GM19438 (cell line): ENCODE measurements at regions not wholly inside any gene's neighbourhood (a gene's known extent, or its start where the extent isn't known, plus 50 kb on each side); places are given as distances from the start of the nearest gene placed in this dataset.
"Not testable (repeated sequence)": the region's sequence is repeated elsewhere in the genome, so short reads cannot be mapped to it uniquely, and the experiment has no call there.

Experiments used
- ATAC-seq: cut with Tn5 transposase; IDR thresholded peaks from one replicate; pipeline ENCODE4 v1.9.1; 2021; ENCODE audit warnings: low read depth; ENCODE audit not compliant: unreplicated experiment

DNA sequence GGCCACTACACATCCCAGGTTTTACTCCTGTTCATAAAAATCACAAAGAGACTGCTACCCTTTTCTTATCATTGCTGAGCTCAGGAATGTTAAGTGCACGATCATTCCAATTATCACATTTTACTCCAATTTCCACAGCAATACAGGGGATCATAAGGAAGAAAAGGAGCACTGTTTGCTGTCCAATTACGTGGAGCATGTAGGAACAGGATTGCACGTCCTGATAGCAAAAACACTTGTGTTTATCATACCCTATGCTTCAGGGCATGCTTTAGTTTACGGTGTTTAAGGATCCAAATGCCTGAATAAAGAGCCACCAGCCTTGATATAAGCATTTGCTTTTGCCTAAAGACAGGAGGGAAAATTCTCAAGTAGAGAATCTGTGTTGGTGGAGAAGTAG lies 155.4 kb upstream of the EGLN3 start:
- ATAC-seq, result no peak

DNA sequence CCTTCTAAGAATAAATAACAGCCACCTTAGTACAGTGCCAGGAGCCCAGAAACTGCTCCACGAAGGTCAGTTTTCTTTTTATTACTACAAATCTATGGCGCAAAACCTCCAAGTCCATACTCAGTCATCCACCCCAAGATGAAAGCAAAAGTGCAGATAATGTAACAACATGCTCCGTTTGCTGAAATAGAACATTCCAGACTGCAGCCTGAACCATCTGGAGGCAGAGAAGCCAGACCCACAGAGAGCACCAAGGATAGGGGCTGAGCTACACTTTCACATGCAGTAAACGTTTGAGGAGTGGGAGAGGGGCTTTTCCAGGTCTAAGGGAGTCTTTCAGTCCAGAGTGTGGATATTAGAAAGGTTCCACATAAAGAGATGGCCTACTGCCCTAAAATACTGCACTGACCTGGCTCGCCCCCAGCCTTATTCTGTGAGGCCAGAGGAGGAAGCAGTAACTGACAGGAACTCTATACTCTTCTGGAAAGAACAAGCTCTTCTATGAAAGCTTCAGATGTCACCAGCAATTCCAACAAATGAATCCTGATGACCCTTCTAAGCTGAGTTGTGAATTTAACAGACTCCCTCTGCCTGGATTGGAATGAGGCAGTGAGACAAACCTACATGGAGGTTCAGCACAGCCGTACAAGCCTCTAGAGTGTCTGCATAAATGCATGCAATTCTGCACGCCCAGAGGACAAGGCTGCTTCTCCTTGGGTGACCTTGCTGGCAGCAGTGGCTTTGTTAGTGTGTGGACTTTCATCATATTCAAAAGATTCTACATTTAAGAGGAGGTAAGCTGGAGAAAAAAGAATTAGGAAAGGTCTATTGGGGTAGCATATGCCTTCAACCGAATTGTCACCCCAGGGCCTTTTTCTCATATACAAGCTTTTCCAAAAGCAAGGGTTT lies 153.9 kb upstream of the EGLN3 start:
- no peak for ATAC-seq

DNA sequence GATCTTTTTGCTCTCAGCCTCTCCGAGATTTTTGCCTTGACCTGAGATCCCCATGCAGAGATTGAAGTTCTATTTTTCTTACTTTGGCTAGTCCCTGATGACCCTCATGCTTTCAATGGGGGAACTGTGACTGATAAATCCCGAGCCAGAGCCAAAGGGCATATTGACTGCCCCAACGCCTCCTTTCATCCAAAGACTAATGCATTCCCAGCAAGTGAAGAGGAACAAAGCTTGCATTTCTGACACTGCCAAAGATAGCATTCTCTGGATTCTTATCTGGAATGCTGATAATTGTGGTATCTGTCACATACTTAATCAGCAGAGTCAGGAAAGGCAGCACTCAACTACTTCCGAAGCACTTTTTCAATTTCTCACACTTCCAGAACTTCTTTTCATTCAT lies 152.3 kb upstream of the EGLN3 start:
- ATAC-seq, result no peak

DNA sequence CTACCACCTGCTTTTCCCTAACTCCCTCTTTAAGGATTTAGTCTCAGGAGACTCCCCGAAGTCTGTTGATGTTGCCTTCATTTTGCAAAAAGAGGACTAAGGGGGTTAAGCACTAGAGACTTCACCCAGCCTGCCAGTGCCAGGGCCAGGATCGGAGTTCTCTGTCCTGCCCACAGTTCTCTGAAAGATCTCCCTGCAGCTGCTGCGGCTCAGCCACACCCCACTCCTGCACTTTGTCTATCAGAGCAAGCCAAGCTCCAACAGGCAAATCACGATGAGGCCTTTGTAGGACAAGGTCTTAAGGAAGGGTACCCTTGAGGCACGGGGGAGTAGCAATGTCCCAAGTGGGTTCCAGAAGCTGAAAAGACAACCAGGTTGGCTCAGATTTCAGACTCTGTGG lies 148.8 kb upstream of the EGLN3 start:
- ATAC-seq, result no peak

DNA sequence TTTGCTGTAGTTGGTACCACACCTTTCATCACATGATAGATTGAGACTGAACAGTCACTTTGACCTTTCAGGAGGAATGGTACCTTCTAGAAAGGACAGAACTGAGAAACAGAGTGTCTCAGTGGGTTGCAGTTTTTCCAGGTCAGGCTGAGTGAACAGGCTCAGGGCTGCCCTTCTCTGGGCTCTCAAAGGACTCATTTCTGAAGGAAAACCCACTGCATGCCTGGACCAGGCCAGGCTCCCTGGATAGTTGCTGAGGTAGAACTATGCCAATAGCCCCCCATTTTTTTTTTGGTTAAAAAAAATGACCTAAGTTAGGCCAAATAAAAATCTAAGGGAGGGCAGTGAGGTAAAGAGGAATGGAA lies 148.1 kb upstream of the EGLN3 start:
- no peak for ATAC-seq

DNA sequence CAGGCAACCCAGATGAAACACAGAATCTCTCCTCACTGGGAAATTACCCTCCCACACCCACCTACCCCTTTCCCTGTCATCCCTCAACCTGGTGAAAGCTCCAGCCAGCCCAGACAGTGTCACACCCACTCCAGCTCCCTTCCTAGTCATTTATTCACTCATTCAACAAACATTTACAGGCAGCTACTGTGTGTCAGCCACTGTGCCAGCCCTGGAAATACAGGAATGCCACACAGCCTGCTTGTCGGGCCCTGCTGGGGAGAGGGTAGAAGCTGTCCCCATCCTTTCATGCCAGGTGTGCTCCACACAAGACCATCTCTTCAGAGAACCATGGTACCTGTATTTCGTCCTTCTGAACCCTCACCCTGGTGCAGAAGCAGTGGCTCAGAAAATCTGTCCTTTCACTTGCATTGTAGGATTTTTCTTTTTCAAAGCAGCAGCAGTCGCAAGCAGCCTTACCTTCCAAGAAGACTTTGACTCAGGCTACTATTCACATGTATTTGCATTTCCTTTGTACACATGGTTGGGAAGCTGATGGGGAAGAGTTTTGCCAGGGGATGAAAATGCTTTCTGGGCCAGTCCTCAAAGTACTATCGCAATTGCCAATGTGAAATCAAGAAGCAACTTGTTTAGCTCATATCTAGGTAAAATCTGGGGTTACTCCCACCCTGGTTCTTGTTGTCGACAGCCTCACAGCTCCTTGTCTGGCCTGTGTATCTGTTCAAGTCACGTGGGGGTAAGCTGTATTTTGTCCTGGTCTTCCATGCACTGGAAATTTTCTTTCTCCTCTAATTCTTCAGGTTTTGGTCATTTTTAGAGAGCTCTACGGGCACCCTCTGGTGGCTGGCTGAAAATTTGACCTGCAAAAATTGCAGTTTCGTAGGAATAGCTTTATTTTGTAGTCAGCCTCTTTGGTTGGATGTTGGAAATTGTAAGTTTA lies 147.4 kb upstream of the EGLN3 start:
- ATAC-seq, result no peak

DNA sequence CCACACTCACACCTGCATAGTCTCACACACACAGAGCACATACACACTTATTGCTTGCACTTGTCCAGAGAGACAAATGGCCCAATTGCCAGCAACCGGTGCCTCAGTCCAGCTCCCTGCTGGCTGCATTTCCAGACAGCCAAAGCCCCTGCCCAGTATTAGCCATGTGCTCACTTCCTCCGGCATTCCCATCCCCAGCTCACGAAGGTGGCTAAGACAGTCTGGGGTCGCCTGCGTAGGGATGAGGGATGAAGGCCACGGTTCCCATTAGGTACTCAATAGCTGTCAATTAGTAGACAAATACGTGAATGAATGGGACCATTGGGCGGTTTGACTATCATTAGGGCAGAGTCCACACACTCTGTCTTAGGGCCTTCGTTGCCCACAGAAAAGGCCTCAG lies 146.8 kb upstream of the EGLN3 start:
- no peak for ATAC-seq

DNA sequence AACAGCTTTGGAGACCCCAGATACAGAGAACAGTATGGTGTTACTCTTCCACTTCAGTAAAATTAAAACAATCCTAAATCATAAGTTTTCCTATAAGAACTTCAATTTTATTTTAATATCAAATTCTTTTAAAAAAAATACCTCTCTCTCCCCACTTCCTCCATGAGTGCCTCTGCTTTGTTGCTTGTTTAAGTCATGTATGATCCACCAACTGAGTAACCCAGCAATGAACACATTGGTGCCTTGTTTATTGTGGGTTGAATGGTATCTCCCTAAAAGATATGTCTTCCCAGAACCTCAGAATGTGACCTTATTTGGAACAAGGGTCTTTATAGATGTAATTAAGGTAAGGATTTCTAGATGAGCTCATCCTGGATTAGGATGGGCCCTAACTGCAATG lies 143.5 kb upstream of the EGLN3 start:
- ATAC-seq, result no peak

DNA sequence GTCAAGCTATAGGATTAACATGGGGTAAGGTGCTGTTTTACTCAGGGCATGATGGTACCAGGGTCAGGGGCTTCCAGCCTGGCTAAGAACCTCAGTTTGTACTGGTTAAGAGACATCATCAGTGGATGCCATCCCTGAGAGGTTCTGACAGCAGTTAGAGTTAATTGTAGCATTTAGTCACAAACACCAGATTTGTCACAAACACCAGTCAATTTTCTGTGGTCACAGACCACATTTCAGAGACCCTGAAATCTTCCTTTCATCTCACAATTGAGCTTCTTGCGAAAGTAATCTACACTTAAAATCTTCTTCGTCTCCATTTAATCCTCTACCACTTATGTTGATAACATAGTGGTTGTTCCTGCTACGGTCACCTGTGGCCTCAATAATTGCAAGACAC lies 143.0 kb upstream of the EGLN3 start:
- ATAC-seq, result no peak

DNA sequence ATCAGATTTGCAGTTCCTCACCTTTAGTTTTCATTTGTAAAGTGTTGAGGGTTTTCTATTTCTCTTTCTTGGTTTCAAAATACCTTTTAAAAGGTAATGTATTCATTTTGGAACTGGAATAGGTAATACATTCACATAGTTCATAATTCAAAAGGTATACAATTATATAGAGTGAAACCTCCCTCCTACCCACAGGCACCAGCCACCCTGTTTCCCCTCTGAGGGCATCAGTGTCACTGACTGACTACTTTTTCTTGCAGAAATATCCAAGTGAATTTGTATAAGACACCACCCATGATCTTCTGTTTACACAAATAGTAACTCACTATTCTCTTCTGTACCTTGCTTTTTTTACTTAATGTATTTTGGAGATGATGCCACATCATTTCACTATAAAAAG lies 139.6 kb upstream of the EGLN3 start:
- no peak for ATAC-seq

DNA sequence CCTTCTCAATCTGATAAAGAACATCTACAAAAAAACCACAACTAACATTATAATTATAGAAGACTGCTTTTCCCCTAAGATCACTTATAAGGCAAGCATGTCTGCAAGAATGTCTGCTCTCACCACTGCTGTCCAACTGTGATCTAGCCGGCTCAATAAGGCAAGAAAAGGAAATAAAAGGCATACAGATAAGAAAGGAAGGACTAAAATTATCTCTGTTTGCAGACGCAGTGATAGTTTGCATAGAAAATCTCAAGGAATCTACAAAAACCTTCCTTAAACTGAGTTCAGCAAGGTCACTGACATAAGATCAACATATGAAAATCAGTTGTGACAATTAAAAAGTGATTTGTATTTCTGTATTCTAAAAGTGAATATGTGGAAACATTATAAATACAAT lies 138.0 kb upstream of the EGLN3 start:
- no peak for ATAC-seq

DNA sequence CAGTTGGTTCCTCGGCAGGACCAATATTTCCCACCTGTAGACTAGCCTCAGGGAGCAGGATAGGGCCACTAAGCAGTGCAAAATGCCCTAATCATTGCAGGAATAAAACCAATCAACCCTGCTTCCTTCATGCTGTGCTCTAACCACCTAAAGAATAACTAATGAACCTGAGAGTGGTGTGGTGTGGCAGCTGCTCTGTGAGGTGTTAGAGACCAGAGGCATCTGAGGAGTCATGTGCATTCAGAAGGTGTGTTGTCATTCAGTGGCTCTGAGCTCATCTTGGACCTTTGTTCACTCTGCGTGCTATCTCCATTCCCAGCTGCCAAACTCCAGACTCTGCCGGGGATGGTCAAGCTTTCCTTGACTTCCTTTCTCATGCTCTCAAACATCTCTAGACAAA lies 136.7 kb upstream of the EGLN3 start:
- no peak for ATAC-seq

DNA sequence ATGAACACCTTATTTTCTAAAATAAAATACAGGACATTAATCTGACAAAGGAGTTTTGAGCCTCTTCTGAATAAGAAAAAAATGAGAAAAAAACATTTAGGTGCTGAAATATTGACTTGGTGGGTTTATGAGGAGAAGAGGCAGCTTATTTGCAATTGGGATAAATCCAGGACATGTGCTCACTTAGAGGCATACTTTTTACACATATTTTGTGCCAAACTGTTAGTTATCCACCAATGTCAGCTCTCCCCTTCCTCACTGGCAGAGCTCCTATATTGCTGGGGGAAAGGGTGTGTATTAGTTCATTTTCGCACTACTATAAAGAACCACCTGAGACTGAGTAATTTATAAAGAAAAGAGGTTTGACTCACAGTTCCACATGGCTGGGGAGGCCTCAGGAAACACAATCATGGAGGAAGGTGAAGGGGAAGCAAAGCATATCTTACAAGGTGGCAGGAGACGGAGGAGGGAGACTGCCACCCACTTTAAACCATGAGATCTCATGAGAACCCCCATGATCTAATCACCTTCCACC lies 135.4 kb upstream of the EGLN3 start:
- no peak for ATAC-seq

DNA sequence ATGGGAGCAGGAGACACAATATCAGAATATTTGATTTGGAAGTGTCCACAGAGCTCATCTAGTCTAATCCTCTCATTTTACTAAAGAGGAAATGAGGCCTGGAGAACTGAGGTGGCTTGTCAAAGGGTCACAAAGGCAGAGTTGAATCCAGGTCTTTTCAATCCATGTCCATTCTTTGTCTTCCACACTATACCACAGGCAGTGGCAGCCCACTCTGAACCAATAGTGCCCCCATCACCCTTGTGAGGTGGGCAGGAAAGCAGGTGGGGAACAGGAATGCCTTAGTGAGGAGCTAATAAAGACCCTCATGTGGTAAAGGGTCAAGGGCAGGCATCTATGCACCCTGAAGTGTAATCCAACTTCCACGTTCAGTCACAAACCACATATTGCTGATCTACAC lies 134.8 kb upstream of the EGLN3 start:
- no peak for ATAC-seq

DNA sequence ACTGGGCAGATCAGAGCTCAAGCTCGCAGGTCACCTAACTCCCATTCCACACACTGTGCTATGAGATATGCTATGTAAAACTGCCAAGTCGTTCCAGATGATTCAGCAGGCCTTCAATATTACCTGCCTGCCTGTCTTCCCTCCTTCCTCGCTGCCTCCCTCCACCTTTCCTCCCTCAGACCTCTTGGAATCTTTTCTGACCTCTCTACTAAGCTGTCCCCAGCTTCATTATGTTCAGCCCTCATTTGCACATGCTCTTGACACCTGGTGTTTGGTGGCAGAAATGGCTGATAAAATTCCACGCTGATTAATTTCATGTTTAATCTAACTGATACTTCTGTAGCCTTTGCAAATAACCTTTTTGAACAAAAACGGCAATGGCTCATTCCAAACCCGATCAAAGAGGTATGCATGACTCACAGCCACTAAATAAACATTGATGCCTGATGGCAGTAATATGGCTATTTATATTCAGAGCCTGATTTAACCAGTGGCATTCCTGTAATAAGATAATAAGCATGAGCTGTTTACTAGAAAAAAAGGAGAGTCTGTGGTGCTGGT lies 130.8 kb upstream of the EGLN3 start:
- no peak for ATAC-seq

DNA sequence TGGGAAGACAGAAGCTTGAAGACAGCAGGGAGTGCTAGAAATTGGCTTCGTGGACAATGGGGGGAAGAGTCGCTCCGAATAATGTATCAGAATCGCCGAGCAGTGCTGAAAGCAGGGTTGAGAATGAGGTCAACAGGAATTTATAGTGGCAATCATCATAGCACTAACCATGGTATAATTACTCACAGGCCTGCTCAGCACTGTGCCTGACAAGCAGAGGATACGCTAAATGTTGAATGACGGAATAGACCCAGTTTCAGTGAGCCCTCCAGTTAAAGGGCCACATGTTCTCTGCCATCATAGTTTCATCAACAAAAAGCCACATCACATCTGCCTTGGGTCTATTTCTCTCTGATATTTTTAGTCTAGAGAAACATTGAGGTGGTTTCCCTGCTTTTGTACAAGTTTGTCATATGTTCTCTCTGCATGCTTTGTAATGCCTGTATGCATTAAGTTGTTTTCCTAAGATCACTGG lies 130.3 kb upstream of the EGLN3 start:
- ATAC-seq, result no peak

DNA sequence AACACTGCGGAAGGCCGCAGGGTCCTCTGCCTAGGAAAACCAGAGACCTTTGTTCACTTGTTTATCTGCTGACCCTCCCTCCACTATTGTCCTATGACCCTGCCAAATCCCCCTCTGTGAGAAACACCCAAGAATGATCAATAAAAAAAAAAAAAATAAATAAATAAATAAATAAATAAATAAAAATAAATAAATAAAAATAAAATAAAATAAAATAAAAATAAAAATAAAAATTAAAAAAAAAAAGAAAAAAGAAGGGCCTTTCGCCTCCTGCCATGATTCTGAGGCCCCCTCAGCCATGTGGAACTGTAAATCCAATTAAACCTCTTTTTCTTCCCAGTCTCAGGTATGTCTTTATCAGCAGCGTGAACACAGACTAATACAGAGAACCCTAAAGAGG lies 128.8 kb upstream of the EGLN3 start:
- ATAC-seq, result not testable (repeated sequence)

DNA sequence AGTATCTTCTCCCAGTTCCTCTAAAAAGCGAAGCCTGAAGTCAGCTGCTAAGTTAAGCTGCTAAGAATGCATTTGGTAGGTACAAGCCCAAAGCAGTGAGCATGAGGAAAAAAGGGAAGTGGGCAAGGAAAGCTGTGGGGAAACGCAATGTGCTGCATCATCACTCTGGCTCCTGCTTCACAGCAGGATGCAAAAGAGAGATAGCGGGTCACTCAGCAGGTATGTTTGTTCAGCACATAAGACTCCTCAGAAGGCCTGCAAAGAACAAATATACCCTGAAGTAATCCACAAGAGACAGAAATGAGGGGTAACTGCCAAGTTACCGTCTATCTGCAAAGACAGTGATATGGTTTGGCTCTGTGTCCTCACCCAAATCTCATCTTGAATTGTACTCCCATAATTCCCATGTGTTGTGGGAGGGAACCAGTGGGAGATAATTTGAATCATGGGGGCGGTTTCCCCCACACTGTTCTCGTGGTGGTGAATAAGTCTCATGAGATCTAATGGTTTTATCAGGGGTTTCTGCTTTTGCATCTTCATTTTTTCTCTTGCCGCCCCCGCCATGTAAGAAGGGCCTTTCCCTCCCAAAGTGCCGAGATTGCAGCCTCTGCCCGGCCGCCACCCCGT lies 127.4 kb upstream of the EGLN3 start:
- no peak for ATAC-seq

DNA sequence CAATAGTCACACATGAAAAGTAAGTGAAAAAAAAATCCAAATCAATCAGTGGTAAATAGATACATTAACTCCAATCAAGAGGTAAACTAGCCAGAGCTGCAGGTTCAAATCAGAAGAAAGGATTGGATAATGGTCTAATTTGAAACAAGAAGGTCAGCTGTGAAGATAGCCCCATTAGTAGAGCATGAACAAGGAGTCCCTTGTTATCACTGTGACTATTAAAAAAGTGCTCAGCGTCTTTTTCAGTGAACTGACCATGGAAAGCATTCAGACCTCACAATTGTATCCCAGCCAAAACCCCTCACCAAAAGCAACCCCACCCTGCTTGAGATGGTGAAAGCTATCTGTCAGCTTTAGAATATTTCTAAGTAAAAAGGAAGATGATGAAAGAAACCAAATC lies 125.0 kb upstream of the EGLN3 start:
- ATAC-seq, result no peak

DNA sequence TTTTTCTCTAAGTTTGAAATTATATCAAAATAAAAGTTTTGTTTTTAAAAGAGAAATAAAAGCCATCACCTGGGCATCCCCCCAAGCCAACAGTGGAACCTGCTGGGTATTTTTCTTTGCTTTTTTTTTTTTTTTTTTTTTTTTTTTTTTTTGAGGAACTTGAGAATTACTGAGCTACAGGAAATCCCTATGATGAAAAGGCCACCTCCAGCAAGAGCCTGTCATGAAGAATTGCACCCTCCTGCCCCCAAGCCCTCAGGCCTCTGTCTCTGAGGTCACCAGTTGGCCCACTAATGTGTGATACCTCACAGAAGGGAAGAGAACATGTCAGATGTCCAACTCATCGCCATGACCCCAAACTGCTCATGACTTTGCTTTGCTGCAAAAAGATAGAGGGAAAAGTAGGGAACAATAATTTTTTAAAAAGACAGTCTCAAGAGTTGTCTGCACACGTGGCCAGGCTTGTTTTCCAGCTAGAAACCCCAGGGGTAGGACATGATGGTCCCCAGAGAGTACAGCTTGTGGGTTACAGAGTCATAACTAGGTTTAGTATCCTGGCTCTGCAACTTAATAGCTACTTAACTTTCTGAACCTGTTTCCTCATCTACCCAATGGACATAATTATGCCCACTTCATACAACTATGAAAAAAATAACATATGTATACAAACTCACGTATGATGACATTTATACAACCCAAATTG lies 124.3 kb upstream of the EGLN3 start:
- ATAC-seq, result no peak
